ENCODE measurements at regions not wholly inside any gene's neighbourhood (a gene's known extent, or its start where the extent isn't known, plus 50 kb on each side); places are given as distances from the start of the nearest gene placed in this dataset.
A peak's percentile ranks its signal among the peaks of the same experiment; 100 is the strongest.

DNA sequence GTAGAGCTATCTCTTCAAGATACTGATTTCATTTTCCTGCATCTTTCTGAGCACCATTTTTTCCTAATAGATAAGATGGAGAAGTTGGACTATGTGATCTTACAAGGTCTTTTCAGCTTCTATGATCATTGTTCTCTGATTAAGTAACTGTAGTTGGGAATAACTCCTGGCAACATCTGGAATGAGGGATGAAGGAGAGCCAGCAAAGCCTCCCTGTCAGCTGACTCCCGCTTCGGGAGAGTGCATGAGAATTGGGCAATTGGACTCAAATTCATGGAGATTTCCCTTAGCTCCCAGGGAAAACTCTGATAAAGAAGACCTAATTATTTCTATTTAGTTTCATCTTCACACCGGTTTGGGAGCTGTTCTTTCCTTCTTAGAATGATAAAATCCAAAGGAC is 146.1 kb downstream of the CCDC71L start:
- no peak overlapping the region for H3K4me2 ChIP-seq (replicated peaks; ENCODE audit: low read depth, low read length, poor library complexity, severe bottlenecking)
- H3K27ac ChIP-seq (ENCODE audit: low read length in 2 of 2): no peak overlapping the region
- ChIA-PET CTCF (no interaction called here), POLR2A (no interaction called here)
- H3K4me3 ChIP-seq (ENCODE audit: control extremely low read depth in 1 of 5, extremely low read depth in 1 of 5, insufficient read depth in 1 of 5, low read depth in 2 of 5, low read length in 4 of 5): no peak overlapping the region
- no peak for ATAC-seq (ENCODE audit: low read depth)
- 100% methylated on average over 2 of the region's 3 CpGs for WGBS (ENCODE audit: insufficient coverage)
- Mint-ChIP-seq H3K27ac (no peak overlapping the region), H3K4me1 (no peaks in the 10 kb centered on the region), H3K4me3 (no peak overlapping the region), H3K27me3 (peaks cover 35% of the 10 kb centered on the region), H3K9me3 (ENCODE audit: insufficient read depth) (no peaks in the 10 kb centered on the region)
- no peak for TF ChIP-seq EZH2 (IDR thresholded peaks at IDR 0.05; ENCODE audit: borderline replicate concordance, insufficient read depth, low read depth, low read length, poor library complexity, severe bottlenecking)
- TF ChIP-seq, protein P1, sequence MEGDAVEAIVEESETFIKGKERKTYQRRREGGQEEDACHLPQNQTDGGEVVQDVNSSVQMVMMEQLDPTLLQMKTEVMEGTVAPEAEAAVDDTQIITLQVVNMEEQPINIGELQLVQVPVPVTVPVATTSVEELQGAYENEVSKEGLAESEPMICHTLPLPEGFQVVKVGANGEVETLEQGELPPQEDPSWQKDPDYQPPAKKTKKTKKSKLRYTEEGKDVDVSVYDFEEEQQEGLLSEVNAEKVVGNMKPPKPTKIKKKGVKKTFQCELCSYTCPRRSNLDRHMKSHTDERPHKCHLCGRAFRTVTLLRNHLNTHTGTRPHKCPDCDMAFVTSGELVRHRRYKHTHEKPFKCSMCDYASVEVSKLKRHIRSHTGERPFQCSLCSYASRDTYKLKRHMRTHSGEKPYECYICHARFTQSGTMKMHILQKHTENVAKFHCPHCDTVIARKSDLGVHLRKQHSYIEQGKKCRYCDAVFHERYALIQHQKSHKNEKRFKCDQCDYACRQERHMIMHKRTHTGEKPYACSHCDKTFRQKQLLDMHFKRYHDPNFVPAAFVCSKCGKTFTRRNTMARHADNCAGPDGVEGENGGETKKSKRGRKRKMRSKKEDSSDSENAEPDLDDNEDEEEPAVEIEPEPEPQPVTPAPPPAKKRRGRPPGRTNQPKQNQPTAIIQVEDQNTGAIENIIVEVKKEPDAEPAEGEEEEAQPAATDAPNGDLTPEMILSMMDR (IDR thresholded peaks at IDR 0.05): no peak
- H3K9ac ChIP-seq (ENCODE audit: low read length): no peak overlapping the region
- H3K27me3 ChIP-seq (replicated peaks in 1 of 4; ENCODE audit: control extremely low read depth in 1 of 4, control insufficient read depth in 3 of 4, insufficient read depth in 4 of 4, low read length in 3 of 4): peaks cover 0 to 17% (median 8%) of the 10 kb centered on the region in 4 experiments
- no peak for DNase-seq
- H3K79me2 ChIP-seq (ENCODE audit: control insufficient read depth, insufficient read depth, low read length): no peaks in the 10 kb centered on the region
- H3K36me3 ChIP-seq (replicated peaks in 1 of 2; ENCODE audit: control extremely low read depth in 1 of 2, control insufficient read depth in 1 of 2, extremely low read depth in 1 of 2, insufficient read depth in 2 of 2, low read length in 1 of 2): no peaks in the 10 kb centered on the region
- H3K9me3 ChIP-seq (ENCODE audit: control extremely low read depth in 1 of 3, control insufficient read depth in 2 of 3, insufficient read depth in 1 of 3, low read length in 2 of 3): no peaks in the 10 kb centered on the region
- H2AFZ ChIP-seq (ENCODE audit: insufficient read depth, low read depth, low read length, poor library complexity, severe bottlenecking): no peak overlapping the region
- no peaks in the 10 kb centered on the region for H4K20me1 ChIP-seq (ENCODE audit: control insufficient read depth, insufficient read depth, low read length, poor library complexity, severe bottlenecking)
- no peaks in the 10 kb centered on the region for H3K4me1 ChIP-seq (ENCODE audit: control insufficient read depth in 2 of 2, insufficient read depth in 2 of 2, low read length in 2 of 2)
- intact Hi-C loops (cut with micrococcal nuclease): no loop called here

DNA sequence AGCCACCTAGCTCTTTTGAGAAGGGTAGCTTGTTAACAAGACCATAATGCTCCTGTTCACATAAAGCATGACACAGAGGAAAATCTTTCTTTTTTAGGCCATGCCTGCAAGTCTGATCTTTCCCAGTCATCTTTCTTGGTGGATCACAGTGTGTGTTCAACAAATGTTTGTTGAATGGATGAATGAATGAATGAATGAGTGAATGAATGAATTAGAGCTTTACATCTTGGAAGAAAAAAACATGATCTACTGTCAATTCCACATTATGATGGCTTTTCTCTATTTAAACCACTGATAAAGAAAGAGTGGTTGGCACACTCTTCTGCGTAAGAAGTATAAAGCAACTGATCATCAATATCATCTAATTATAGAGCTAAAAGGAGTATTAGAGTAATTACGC is 148.7 kb downstream of the CCDC71L start:
- H3K9me3 Mint-ChIP-seq (ENCODE audit: insufficient read depth): no peaks in the 10 kb centered on the region
- no peak overlapping the region for H3K4me2 ChIP-seq (replicated peaks; ENCODE audit: low read depth, low read length, poor library complexity, severe bottlenecking)
- H4K20me1 ChIP-seq (ENCODE audit: control insufficient read depth, insufficient read depth, low read length, poor library complexity, severe bottlenecking): no peaks in the 10 kb centered on the region
- H3K4me1 Mint-ChIP-seq: no peaks in the 10 kb centered on the region
- no peaks in the 10 kb centered on the region for H3K9me3 ChIP-seq (ENCODE audit: control extremely low read depth in 1 of 3, control insufficient read depth in 2 of 3, insufficient read depth in 1 of 3, low read length in 2 of 3)
- H3K27me3 Mint-ChIP-seq: peaks cover 19% of the 10 kb centered on the region
- intact Hi-C loops (cut with micrococcal nuclease): no loop called here
- peak overlapping the region; percentile 8 for H3K27ac Mint-ChIP-seq
- H3K4me3 Mint-ChIP-seq: no peak overlapping the region
- H3K79me2 ChIP-seq (ENCODE audit: control insufficient read depth, insufficient read depth, low read length): no peaks in the 10 kb centered on the region
- ATAC-seq (ENCODE audit: low read depth) (no peak), DNase-seq (no peak)
- H3K36me3 ChIP-seq (replicated peaks in 1 of 2; ENCODE audit: control extremely low read depth in 1 of 2, control insufficient read depth in 1 of 2, extremely low read depth in 1 of 2, insufficient read depth in 2 of 2, low read length in 1 of 2): no peaks in the 10 kb centered on the region
- H3K27me3 ChIP-seq (replicated peaks in 1 of 4; ENCODE audit: control extremely low read depth in 1 of 4, control insufficient read depth in 3 of 4, insufficient read depth in 4 of 4, low read length in 3 of 4): peaks cover 0 to 7% (median 0%) of the 10 kb centered on the region in 4 experiments
- whole genome bisulfite sequencing (ENCODE audit: insufficient coverage): no CpG with 5 or more reads among the region's 2 CpGs
- H3K4me3 ChIP-seq (ENCODE audit: control extremely low read depth in 1 of 5, extremely low read depth in 1 of 5, insufficient read depth in 1 of 5, low read depth in 2 of 5, low read length in 4 of 5): no peak overlapping the region
- CTCF ChIA-PET: no interaction called here
- H2AFZ ChIP-seq (ENCODE audit: insufficient read depth, low read depth, low read length, poor library complexity, severe bottlenecking): no peak overlapping the region
- no peak overlapping the region for H3K9ac ChIP-seq (ENCODE audit: low read length)
- no peaks in the 10 kb centered on the region for H3K4me1 ChIP-seq (ENCODE audit: control insufficient read depth in 2 of 2, insufficient read depth in 2 of 2, low read length in 2 of 2)
- POLR2A ChIA-PET: no interaction called here
- no peak overlapping the region for H3K27ac ChIP-seq (ENCODE audit: low read length in 2 of 2)
- no peak for TF ChIP-seq EZH2 (IDR thresholded peaks at IDR 0.05; ENCODE audit: borderline replicate concordance, insufficient read depth, low read depth, low read length, poor library complexity, severe bottlenecking)
- TF ChIP-seq, protein P1 (IDR thresholded peaks at IDR 0.05): no peak
